Activated CD8-positive, alpha-beta memory T cell treated with anti-CD3 and anti-CD28 coated beads for 48 hours (primary cell): ENCODE measurements at regions not wholly inside any gene's neighbourhood (a gene's known extent, or its start where the extent isn't known, plus 50 kb on each side); places are given as distances from the start of the nearest gene placed in this dataset.

Source experiments
- DNase-seq, 3 experiments: peaks; one replicate each; pipeline ENCODE4 v3.0.0-alpha.2; 2020; ENCODE audit warnings: low read depth in 2 of 3, low spot score in 2 of 3

GRCh38 chr12:92539976-92540781 lies 162.6 kb upstream of the PLEKHG7 start:
- no peak for DNase-seq

DNA sequence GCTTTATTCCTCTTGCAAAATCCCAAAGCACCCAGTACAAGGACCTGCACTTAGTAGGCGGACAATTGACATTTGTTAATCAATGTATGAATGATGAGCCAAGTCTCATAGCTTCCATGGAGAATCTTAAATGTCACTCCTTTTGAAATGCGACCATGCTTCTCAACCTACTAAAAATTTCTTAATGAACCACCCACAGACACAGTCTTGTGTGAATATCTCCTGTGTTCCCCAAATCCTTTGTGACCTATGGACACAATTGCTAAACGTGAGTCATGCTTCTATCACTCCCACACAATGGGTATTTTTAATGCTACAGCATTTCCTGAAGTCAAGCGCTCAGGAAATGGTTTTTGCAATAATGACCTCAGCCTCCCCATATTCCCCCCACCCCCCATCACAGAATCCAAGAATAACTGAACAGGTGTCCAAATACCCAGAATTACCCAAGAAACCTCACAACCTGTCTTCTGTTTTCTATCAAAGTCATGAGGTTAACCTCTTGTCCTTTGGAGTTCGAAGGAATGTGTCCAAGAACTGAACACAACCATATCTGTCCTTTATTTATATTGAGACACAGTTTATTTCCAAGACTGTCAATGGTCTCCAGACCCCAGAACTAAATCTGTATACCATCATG lies 163.6 kb upstream of the PLEKHG7 start:
- DNase-seq: no peak

DNA sequence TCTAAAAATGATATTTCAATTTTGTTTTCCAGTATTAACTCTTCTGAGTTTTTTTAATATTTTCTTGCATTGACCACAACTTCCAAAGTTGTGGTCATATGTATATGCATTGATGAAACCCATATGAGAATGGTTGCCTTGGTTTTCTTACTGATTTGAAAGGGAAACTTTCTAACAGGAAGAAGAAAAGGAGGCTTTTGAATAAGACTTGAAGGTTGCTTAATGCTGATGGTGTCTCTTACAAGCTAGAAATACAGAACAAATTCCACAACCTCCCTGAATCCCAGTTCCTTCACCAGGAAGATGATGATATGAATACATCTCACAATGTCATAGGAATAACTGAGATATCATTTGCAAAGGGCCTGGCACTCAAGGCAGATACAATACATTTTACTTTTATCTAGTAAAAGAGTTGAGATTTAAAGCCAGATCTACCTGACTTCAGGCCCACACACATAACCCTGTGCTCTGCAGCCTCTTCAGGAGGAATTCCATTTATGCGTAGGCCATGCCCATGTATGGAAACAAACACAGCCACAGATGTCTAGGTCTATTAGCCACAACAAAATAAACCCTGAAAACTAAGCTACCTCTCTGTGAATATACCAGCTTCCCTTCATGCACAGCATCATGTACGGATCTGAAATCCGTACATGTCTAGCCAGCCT lies 165.4 kb upstream of the PLEKHG7 start:
- no peak for DNase-seq

DNA sequence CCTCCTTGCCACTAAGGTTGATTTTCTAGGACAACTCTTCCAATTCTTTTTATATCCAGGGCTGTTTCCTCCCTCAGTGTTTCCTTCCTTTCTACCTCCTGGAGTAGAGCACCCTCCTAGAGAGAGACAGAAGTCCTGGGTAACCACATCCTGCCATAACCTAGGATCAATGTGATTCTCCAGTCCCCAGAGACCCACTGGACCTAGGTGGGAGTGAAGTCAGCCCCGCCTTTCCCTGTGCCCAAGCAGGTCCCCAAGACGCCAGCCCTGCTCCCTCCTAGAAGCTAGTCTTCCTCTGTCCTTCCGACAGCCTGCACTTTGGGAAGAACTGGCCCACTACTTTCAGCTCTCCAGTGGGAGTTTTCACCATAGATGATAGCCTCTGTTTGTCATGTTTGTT lies 166.8 kb upstream of the PLEKHG7 start:
- no peak for DNase-seq

- no peak for DNase-seq
Measured at GRCh38 chr12:92533280-92533890, 169.4 kb upstream of the PLEKHG7 start.

- DNase-seq: no peak
Measured at GRCh38 chr12:92530706-92531105, 172.1 kb upstream of the PLEKHG7 start.

GRCh38 chr12:92529944-92530343 lies 172.8 kb upstream of the PLEKHG7 start:
- no peak for DNase-seq

- no peak for DNase-seq
Measured at GRCh38 chr12:92528586-92528985, 174.2 kb upstream of the PLEKHG7 start.

GRCh38 chr12:92528097-92528496 lies 174.7 kb upstream of the PLEKHG7 start:
- DNase-seq: no peak

GRCh38 chr12:92524489-92524888 lies 178.3 kb upstream of the PLEKHG7 start:
- no peak for DNase-seq

GRCh38 chr12:92520511-92520910 lies 182.3 kb upstream of the PLEKHG7 start:
- no peak for DNase-seq

DNA sequence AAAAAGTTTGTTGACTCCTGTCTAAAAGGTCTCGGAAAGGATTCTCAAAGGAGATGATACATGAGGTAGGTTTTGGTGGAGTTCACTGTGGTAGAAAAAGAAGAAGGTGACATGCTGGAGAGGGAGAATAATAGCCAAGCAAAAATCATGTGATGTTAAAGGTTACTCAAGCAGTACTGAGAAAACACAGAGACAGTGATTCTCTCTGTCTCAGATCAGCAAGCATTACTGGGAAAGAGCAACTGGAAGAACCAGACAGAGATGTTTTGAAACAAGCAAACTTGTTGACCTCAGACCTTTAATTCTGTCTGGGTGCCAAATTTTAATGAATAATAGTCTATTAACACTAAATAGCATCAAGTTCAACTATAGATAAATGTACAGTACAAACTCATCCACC lies 183.5 kb upstream of the PLEKHG7 start:
- DNase-seq: no peak

DNA sequence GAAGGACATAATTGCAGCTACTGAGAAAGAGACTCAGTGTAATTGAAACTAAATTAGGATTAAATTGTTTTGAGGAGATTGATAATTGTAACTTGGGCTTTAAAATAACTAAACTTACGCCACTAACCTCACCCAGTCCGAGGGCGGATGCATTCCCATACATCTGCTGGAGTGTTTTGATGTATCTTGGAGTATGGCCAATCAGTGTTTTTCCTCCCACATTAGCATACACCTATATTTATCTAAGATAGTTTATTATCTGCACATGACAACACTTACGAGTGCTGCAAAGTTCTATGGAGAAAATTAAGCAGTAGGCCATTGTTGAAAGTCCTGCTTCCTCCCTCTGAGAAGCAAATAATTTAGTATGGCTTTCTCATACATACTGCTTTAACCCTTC lies 184.7 kb upstream of the PLEKHG7 start:
- DNase-seq: no peak

DNA sequence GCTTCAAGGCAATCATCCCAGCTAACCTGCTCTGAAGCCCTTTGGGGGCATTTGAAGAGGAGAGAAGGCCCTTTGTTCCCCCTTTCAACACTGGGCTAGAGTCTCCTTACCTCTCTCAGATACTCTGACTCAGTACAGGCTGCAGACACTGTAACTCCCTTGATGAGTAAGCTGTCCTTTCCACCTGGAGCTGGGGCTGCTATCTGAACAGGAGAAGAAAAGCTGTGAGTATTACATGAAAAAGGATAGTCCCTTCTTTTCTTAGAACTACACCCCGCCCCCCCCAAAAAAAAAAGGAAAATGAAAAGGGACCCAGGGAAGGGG lies 186.6 kb upstream of the PLEKHG7 start:
- DNase-seq: no peak

- DNase-seq: no peak
Measured at GRCh38 chr12:92513231-92513730, 189.5 kb upstream of the PLEKHG7 start.

DNA sequence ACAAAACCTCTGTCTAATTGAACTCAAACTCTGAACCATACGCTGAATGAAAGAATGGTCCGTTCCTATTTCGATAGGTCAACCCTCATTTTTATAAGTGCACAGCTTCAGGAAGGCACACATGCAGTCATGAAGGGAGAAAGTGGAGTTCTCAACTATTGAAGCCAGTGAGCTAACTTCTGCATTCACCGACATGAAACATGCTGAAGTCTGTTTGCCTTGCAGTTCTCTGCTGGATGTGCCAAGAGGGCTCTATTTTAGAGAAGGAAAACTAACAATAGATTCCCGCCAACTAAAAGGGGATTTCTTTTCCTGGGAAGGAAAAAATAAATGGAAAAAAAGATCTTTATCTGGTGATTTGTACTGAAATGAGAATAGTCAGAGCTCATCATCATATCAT lies 191.0 kb upstream of the PLEKHG7 start:
- DNase-seq: no peak

GRCh38 chr12:92509156-92509738 lies 193.5 kb upstream of the PLEKHG7 start:
- no peak for DNase-seq

DNA sequence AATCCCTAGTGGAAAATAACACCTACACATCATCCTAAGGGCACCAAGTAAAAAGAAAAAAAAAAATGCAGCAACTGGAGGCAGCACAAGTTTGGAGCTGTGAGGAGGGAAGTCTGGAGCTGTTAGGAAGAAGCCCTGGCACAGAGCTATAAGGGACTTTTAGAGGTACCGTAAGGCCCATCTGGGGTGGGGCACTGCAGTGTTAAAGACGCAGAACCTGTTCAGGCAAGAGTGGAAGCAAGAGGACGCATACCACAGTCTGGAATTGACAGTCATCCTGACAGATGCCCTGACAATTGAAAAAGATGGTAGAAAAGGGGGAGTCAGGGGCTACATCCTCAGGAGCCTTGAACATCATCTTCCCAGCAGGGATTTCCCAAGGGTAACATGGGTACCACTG lies 195.9 kb upstream of the PLEKHG7 start:
- DNase-seq: no peak

GRCh38 chr12:92506460-92506859 lies 196.3 kb upstream of the PLEKHG7 start:
- DNase-seq: no peak

- no peak for DNase-seq
Measured at GRCh38 chr12:92505254-92506231, 197.2 kb upstream of the PLEKHG7 start.
